ENCODE measurements at regions not wholly inside any gene's neighbourhood (a gene's known extent, or its start where the extent isn't known, plus 50 kb on each side); places are given as distances from the start of the nearest gene placed in this dataset.

GRCh38 chr12:46935271-46935847 lies 109.6 kb upstream of the SLC38A4 start:
- H3K4me3 ChIP-seq (ENCODE audit: low read length), result no peak overlapping the region
- no peaks in the 10 kb centered on the region for H3K4me1 ChIP-seq (ENCODE audit: control insufficient read depth, insufficient read depth, low read length)
- H3K36me3 ChIP-seq (ENCODE audit: control insufficient read depth, insufficient read depth, low read length), result no peaks in the 10 kb centered on the region
- no peak overlapping the region for H3K9ac ChIP-seq (ENCODE audit: low read length)
- H3K27ac ChIP-seq (ENCODE audit: low read depth, low read length), result no peak overlapping the region
- no peaks in the 10 kb centered on the region for H3K27me3 ChIP-seq (ENCODE audit: control insufficient read depth, insufficient read depth, low read length)

- no peaks in the 10 kb centered on the region for H3K4me1 ChIP-seq (ENCODE audit: control insufficient read depth, insufficient read depth, low read length)
- no peaks in the 10 kb centered on the region for H3K36me3 ChIP-seq (ENCODE audit: control insufficient read depth, insufficient read depth, low read length)
- H3K4me3 ChIP-seq (ENCODE audit: low read length), result no peak overlapping the region
- no peak overlapping the region for H3K9ac ChIP-seq (ENCODE audit: low read length)
- H3K27ac ChIP-seq (ENCODE audit: low read depth, low read length), result no peak overlapping the region
- H3K27me3 ChIP-seq (ENCODE audit: control insufficient read depth, insufficient read depth, low read length), result no peaks in the 10 kb centered on the region
These were observed 110.2 kb upstream of the SLC38A4 start for GRCh38 chr12:46936042-46936441.

GRCh38 chr12:46938071-46938678 lies 112.4 kb upstream of the SLC38A4 start:
- Histone ChIP-seq H3K27ac (ENCODE audit: low read depth, low read length) (no peak overlapping the region), H3K36me3 (ENCODE audit: control insufficient read depth, insufficient read depth, low read length) (no peaks in the 10 kb centered on the region), H3K4me1 (ENCODE audit: control insufficient read depth, insufficient read depth, low read length) (no peaks in the 10 kb centered on the region), H3K9ac (ENCODE audit: low read length) (no peak overlapping the region), H3K4me3 (ENCODE audit: low read length) (no peak overlapping the region), H3K27me3 (ENCODE audit: control insufficient read depth, insufficient read depth, low read length) (no peaks in the 10 kb centered on the region)

- no peak overlapping the region for H3K27ac ChIP-seq (ENCODE audit: low read depth, low read length)
- H3K4me3 ChIP-seq (ENCODE audit: low read length), result no peak overlapping the region
- H3K4me1 ChIP-seq (ENCODE audit: control insufficient read depth, insufficient read depth, low read length), result no peaks in the 10 kb centered on the region
- H3K9ac ChIP-seq (ENCODE audit: low read length), result no peak overlapping the region
- no peaks in the 10 kb centered on the region for H3K27me3 ChIP-seq (ENCODE audit: control insufficient read depth, insufficient read depth, low read length)
- no peaks in the 10 kb centered on the region for H3K36me3 ChIP-seq (ENCODE audit: control insufficient read depth, insufficient read depth, low read length)
These were observed 116.2 kb upstream of the SLC38A4 start for GRCh38 chr12:46941981-46942380.

- H3K4me1 ChIP-seq (ENCODE audit: control insufficient read depth, insufficient read depth, low read length), result no peaks in the 10 kb centered on the region
- no peak overlapping the region for H3K27ac ChIP-seq (ENCODE audit: low read depth, low read length)
- no peak overlapping the region for H3K9ac ChIP-seq (ENCODE audit: low read length)
- H3K36me3 ChIP-seq (ENCODE audit: control insufficient read depth, insufficient read depth, low read length), result no peaks in the 10 kb centered on the region
- H3K4me3 ChIP-seq (ENCODE audit: low read length), result no peak overlapping the region
- H3K27me3 ChIP-seq (ENCODE audit: control insufficient read depth, insufficient read depth, low read length), result no peaks in the 10 kb centered on the region
These were observed 116.8 kb upstream of the SLC38A4 start for GRCh38 chr12:46942579-46942978.

- Histone ChIP-seq H3K9ac (ENCODE audit: low read length) (no peak overlapping the region), H3K36me3 (ENCODE audit: control insufficient read depth, insufficient read depth, low read length) (no peaks in the 10 kb centered on the region), H3K4me1 (ENCODE audit: control insufficient read depth, insufficient read depth, low read length) (no peaks in the 10 kb centered on the region), H3K27me3 (ENCODE audit: control insufficient read depth, insufficient read depth, low read length) (no peaks in the 10 kb centered on the region), H3K27ac (ENCODE audit: low read depth, low read length) (no peak overlapping the region), H3K4me3 (ENCODE audit: low read length) (no peak overlapping the region)
These were observed 118.3 kb upstream of the SLC38A4 start for GRCh38 chr12:46944088-46944487.

- H3K4me1 ChIP-seq (ENCODE audit: control insufficient read depth, insufficient read depth, low read length), result no peaks in the 10 kb centered on the region
- no peaks in the 10 kb centered on the region for H3K27me3 ChIP-seq (ENCODE audit: control insufficient read depth, insufficient read depth, low read length)
- H3K27ac ChIP-seq (ENCODE audit: low read depth, low read length), result no peak overlapping the region
- no peaks in the 10 kb centered on the region for H3K36me3 ChIP-seq (ENCODE audit: control insufficient read depth, insufficient read depth, low read length)
- H3K4me3 ChIP-seq (ENCODE audit: low read length), result no peak overlapping the region
- no peak overlapping the region for H3K9ac ChIP-seq (ENCODE audit: low read length)
These were observed 119.0 kb upstream of the SLC38A4 start for GRCh38 chr12:46944771-46945170.

DNA sequence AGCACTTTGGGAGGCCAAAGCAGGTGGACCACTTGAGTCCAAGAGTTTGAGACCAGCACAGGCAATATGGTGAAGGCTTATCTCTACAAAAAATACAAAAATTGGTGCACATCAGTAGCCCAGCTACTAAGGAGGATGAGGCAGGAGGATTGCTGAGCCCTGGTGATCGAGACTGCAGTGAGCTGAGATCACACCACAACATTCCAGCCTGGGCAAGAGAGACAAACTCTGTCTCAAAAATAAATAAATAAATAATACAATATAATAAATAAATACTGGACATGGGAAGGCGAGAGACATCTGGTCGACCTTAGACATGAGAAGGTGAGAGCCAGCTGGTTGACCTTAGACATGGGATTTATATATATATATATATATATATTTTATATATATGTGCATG lies 119.8 kb upstream of the SLC38A4 start:
- no peak overlapping the region for H3K9ac ChIP-seq (ENCODE audit: low read length)
- H3K36me3 ChIP-seq (ENCODE audit: control insufficient read depth, insufficient read depth, low read length), result no peaks in the 10 kb centered on the region
- no peak overlapping the region for H3K27ac ChIP-seq (ENCODE audit: low read depth, low read length)
- H3K4me1 ChIP-seq (ENCODE audit: control insufficient read depth, insufficient read depth, low read length), result no peaks in the 10 kb centered on the region
- no peaks in the 10 kb centered on the region for H3K27me3 ChIP-seq (ENCODE audit: control insufficient read depth, insufficient read depth, low read length)
- no peak overlapping the region for H3K4me3 ChIP-seq (ENCODE audit: low read length)

GRCh38 chr12:46946137-46946536 lies 120.3 kb upstream of the SLC38A4 start:
- H3K27ac ChIP-seq (ENCODE audit: low read depth, low read length), result no peak overlapping the region
- no peak overlapping the region for H3K4me3 ChIP-seq (ENCODE audit: low read length)
- H3K36me3 ChIP-seq (ENCODE audit: control insufficient read depth, insufficient read depth, low read length), result no peaks in the 10 kb centered on the region
- H3K9ac ChIP-seq (ENCODE audit: low read length), result no peak overlapping the region
- H3K27me3 ChIP-seq (ENCODE audit: control insufficient read depth, insufficient read depth, low read length), result no peaks in the 10 kb centered on the region
- no peaks in the 10 kb centered on the region for H3K4me1 ChIP-seq (ENCODE audit: control insufficient read depth, insufficient read depth, low read length)

GRCh38 chr12:46948936-46949545 lies 123.2 kb upstream of the SLC38A4 start:
- H3K9ac ChIP-seq (ENCODE audit: low read length), result no peak overlapping the region
- H3K27ac ChIP-seq (ENCODE audit: low read depth, low read length), result no peak overlapping the region
- H3K4me1 ChIP-seq (ENCODE audit: control insufficient read depth, insufficient read depth, low read length), result no peaks in the 10 kb centered on the region
- no peaks in the 10 kb centered on the region for H3K27me3 ChIP-seq (ENCODE audit: control insufficient read depth, insufficient read depth, low read length)
- no peaks in the 10 kb centered on the region for H3K36me3 ChIP-seq (ENCODE audit: control insufficient read depth, insufficient read depth, low read length)
- H3K4me3 ChIP-seq (ENCODE audit: low read length), result no peak overlapping the region

DNA sequence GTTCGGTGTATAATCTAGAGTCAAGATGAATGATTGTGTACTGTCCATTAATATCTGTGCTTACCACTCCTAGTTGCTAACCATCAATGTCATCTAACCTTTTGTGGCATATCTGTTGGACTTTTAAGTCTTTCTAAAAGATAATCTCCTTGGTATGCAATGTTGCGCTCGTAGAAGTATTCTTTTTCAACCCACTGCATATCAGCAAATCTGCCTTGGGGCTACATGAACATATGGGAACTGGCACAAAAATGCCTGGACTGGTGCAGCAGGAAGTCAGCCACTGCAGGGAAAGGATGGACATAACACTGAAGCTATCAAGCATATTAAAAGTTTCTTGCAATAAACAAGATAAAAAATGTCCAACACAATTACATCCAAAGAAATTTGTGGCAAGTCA lies 124.3 kb upstream of the SLC38A4 start:
- Histone ChIP-seq H3K4me3 (ENCODE audit: low read length) (no peak overlapping the region), H3K9ac (ENCODE audit: low read length) (no peak overlapping the region), H3K27ac (ENCODE audit: low read depth, low read length) (no peak overlapping the region), H3K27me3 (ENCODE audit: control insufficient read depth, insufficient read depth, low read length) (no peaks in the 10 kb centered on the region), H3K36me3 (ENCODE audit: control insufficient read depth, insufficient read depth, low read length) (no peaks in the 10 kb centered on the region), H3K4me1 (ENCODE audit: control insufficient read depth, insufficient read depth, low read length) (no peaks in the 10 kb centered on the region)

DNA sequence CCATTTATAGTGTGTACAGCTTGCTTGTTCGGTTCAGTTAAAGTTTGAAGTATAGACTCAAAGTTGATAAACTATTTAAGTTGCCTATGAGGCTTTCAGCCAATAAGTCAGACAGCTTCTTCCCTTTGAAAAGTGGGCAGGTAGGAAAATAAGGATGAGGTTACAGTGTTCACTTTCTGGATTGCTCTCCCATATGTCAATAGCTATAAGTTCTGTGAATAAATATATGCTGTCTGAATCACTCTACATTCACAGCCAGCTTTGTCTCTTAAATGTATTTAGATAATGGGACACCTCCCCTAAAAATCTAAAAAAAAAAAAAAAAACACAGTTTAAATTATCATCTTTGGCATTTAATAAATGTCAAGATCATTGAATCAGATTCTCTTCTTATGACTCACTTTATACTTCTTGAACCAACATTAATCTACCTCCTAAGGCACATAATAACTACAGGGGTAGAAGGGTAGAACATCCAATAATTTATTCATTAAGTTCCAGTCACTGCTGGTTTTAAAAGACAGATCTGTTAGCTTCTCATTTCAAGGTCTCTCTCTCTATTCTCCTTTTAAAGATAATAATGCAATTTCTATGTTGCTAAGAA lies 126.4 kb upstream of the PCED1B start:
- no peaks in the 10 kb centered on the region for H3K27me3 ChIP-seq (ENCODE audit: control insufficient read depth, insufficient read depth, low read length)
- H3K36me3 ChIP-seq (ENCODE audit: control insufficient read depth, insufficient read depth, low read length), result no peaks in the 10 kb centered on the region
- H3K4me3 ChIP-seq (ENCODE audit: low read length), result no peak overlapping the region
- H3K4me1 ChIP-seq (ENCODE audit: control insufficient read depth, insufficient read depth, low read length), result no peaks in the 10 kb centered on the region
- H3K9ac ChIP-seq (ENCODE audit: low read length), result no peak overlapping the region
- H3K27ac ChIP-seq (ENCODE audit: low read depth, low read length), result no peak overlapping the region

Data from rectal smooth muscle tissue (tissue), 1 donor.